HCT116 (cell line): ENCODE measurements at regions not wholly inside any gene's neighbourhood (a gene's known extent, or its start where the extent isn't known, plus 50 kb on each side); places are given as distances from the start of the nearest gene placed in this dataset.

Experiments used
- ATAC-seq: fragments of 200-7000 bp; cut with Tn5 transposase; 2 replicates; pipeline ENCODE4 v1.9.1; 2020; ENCODE audit warnings: mild to moderate bottlenecking, moderate library complexity
- BruUV-seq: library from RNA; stranded (reverse); fragments of 400-500 nt; replicated peaks from 2 replicates; lab custom pipeline; 2021; lab: Mats Ljungman, UMichigan
- CTCF ChIA-PET: fragments of 300-600 bp; sonication (Branson Sonifier 250); formaldehyde crosslinking; loops from one replicate; lab custom pipeline; 2021; ENCODE audit warnings: antibody characterized with exemption; lab: Charles Lee
- POLR2A ChIA-PET: fragments of 300-600, 350-600 bp; sonication (Branson Sonifier 250); formaldehyde crosslinking; loops from one replicate; lab custom pipeline; 2021; ENCODE audit warnings: antibody characterized with exemption; lab: Charles Lee
- RAD21 ChIA-PET, 2 experiments: fragments of 300-600 bp; sonication (Branson Sonifier 250); formaldehyde crosslinking; loops; one replicate each; lab custom pipeline; 2023; ENCODE audit warnings: low total read pairs in 2 of 2; ENCODE audit not compliant: uncharacterized antibody in 2 of 2, unreplicated experiment in 2 of 2, low non-redundant PET in 1 of 2; lab: Charles Lee
- DNase-seq: peaks from one replicate; pipeline ENCODE4 v3.0.0-alpha.2; 2010; ENCODE audit warnings: low read depth, low spot score
- H2AFZ ChIP-seq: fragments of 200-600 bp; shearing (Covaris generic), sonication (generic); 2 replicates; pipeline ENCODE4 v1.6.1; 2017; ENCODE audit warnings: low read depth, mixed run types, mixed read lengths, antibody characterized with exemption, low read length; ENCODE audit not compliant: poor library complexity, severe bottlenecking
- H3K27ac ChIP-seq: 2 replicates; pipeline ENCODE4 v1.5.1; 2012; ENCODE audit warnings: low read depth, low read length
- H3K27me3 ChIP-seq: fragments of 200-600 bp; sonication (generic); 2 replicates; pipeline ENCODE4 v1.6.1; 2016; ENCODE audit warnings: mixed run types, low read length, mixed read lengths; ENCODE audit not compliant: insufficient read depth
- H3K36me3 ChIP-seq, 2 experiments: fragments of 200-500 bp in 1 of 2; fragments of 200-600 bp in 1 of 2; sonication (Bioruptor generic) in 1 of 2; sonication (generic) in 1 of 2; 2 replicates each; pipeline versions ENCODE4 v1.5.1 to v1.6.1; 2014 to 2016; ENCODE audit warnings: low read length in 2 of 2, inconsistent platforms in 1 of 2, mixed read lengths in 1 of 2, mixed run types in 1 of 2; ENCODE audit not compliant: insufficient read depth in 2 of 2, control insufficient read depth in 1 of 2
- H3K4me1 ChIP-seq, 2 experiments: fragments of 200-600 bp in 1 of 2; sonication (generic) in 1 of 2; 2 replicates each; pipeline versions ENCODE4 v1.5.1 to v1.6.1; 2012 to 2017; ENCODE audit warnings: low read length in 2 of 2, inconsistent platforms in 1 of 2, mild to moderate bottlenecking in 1 of 2, mixed read lengths in 1 of 2, mixed run types in 1 of 2, moderate library complexity in 1 of 2; ENCODE audit not compliant: insufficient read depth in 2 of 2, control insufficient read depth in 1 of 2
- H3K4me2 ChIP-seq: fragments of 200-600 bp; sonication (generic); 2 replicates; pipeline ENCODE4 v1.6.1; 2017; ENCODE audit warnings: mixed run types, low read length, mixed read lengths
- H3K4me3 ChIP-seq, 2 experiments: fragments of 200-600 bp in 1 of 2; sonication (generic) in 1 of 2; replicated peaks in 1 of 2; 2 replicates each; pipeline ENCODE4 v1.5.1; 2011 to 2016; ENCODE audit warnings: low read length in 2 of 2, control low read depth in 1 of 2, low read depth in 1 of 2, mild to moderate bottlenecking in 1 of 2, mixed read lengths in 1 of 2, mixed run types in 1 of 2
- H3K79me2 ChIP-seq: fragments of 200-600 bp; sonication (generic); 2 replicates; pipeline ENCODE4 v1.6.1; 2017; ENCODE audit warnings: mild to moderate bottlenecking, mixed run types, low read length, moderate library complexity, mixed read lengths; ENCODE audit not compliant: insufficient read depth
- H3K9ac ChIP-seq: fragments of 200-600 bp; sonication (generic); 2 replicates; pipeline ENCODE4 v1.6.1; 2016; ENCODE audit warnings: low read length, mixed read lengths
- H3K9me2 ChIP-seq: fragments of 200-600 bp; sonication (generic), shearing (Covaris generic); 2 replicates; pipeline ENCODE4 v1.6.1; 2017; ENCODE audit warnings: mixed run types, mild to moderate bottlenecking, moderate library complexity; ENCODE audit not compliant: insufficient read depth
- H3K9me3 ChIP-seq, 2 experiments: fragments of 200-500 bp in 1 of 2; fragments of 200-600 bp in 1 of 2; sonication (Bioruptor generic) in 1 of 2; sonication (generic) in 1 of 2; 2 replicates each; pipeline ENCODE4 v1.6.1; 2014 to 2017; ENCODE audit warnings: low read length in 2 of 2, mixed read lengths in 2 of 2, inconsistent platforms in 1 of 2, low read depth in 1 of 2, mild to moderate bottlenecking in 1 of 2, mixed run types in 1 of 2, moderate library complexity in 1 of 2; ENCODE audit not compliant: control insufficient read depth in 1 of 2, insufficient read depth in 1 of 2
- H4K20me1 ChIP-seq: fragments of 200-600 bp; sonication (generic), shearing (Covaris generic); 2 replicates; pipeline ENCODE4 v1.6.1; 2017; ENCODE audit warnings: mixed run types, mild to moderate bottlenecking, moderate library complexity; ENCODE audit not compliant: insufficient read depth
- ATF3 ChIP-seq: IDR thresholded peaks from 2 replicates; pipeline ENCODE4 v1.6.1; 2012
- CTCF ChIP-seq, 3 experiments: fragments of 200-600 bp in 1 of 3; sonication (generic) in 1 of 3; IDR thresholded peaks in 2 of 3; conservative IDR thresholded peaks in 1 of 3; 2 replicates each; pipeline ENCODE4 v1.5.1; 2012 to 2017; ENCODE audit warnings: low read depth in 2 of 3, low read length in 2 of 3, antibody characterized with exemption in 1 of 3, borderline replicate concordance in 1 of 3, control low read depth in 1 of 3, mild to moderate bottlenecking in 1 of 3, mixed read lengths in 1 of 3, mixed run types in 1 of 3, moderate library complexity in 1 of 3; ENCODE audit not compliant: insufficient read depth in 1 of 3
- EZH2 ChIP-seq: fragments of 200-600 bp; sonication (generic); IDR thresholded peaks from 2 replicates; pipeline ENCODE4 v1.6.1; 2017; ENCODE audit warnings: antibody characterized with exemption, mixed run types
- JUND ChIP-seq: IDR thresholded peaks from 2 replicates; pipeline ENCODE4 v1.6.1; 2012
- SP1 ChIP-seq: IDR thresholded peaks from 2 replicates; pipeline ENCODE4 v1.6.1; 2012; ENCODE audit warnings: low read depth
- ZFX ChIP-seq: fragments of 450-650 bp; IDR thresholded peaks from 2 replicates; pipeline ENCODE4 v1.6.1; 2017
- intact Hi-C: fragments of 100-400 bp; cut with micrococcal nuclease; formaldehyde crosslinking; loops from 2 replicates; pipeline ENCODE4 v1.10.0; 2022
- TF ChIP-seq, protein P1 (sequence below): IDR thresholded peaks from 2 replicates; pipeline ENCODE4 v1.6.1; 2012
- TF ChIP-seq, protein P2 (sequence below): IDR thresholded peaks from 2 replicates; pipeline ENCODE4 v1.6.1; 2011; ENCODE audit warnings: mild to moderate bottlenecking, low read length, moderate library complexity; ENCODE audit not compliant: insufficient replicate concordance; ENCODE audit errors: extremely low read depth

- no peaks in the 10 kb centered on the region for H3K9me2 ChIP-seq
- H3K4me3 ChIP-seq, result no peak overlapping the region
- TF ChIP-seq, protein P1, sequence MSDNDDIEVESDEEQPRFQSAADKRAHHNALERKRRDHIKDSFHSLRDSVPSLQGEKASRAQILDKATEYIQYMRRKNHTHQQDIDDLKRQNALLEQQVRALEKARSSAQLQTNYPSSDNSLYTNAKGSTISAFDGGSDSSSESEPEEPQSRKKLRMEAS, result no peak
- TF ChIP-seq SP1 (no peak), CTCF (IDR thresholded peaks at IDR 0.05 in 2 of 3, conservative IDR thresholded peaks at IDR 0.05 in 1 of 3; ENCODE audit: borderline replicate concordance in 1 of 3, insufficient read depth in 1 of 3, low read depth in 2 of 3, low read length in 2 of 3) (peak in 2 of 3 experiments; percentile 30 to 36; a peak in 4 of 6 replicates), EZH2 (no peak), ZFX (no peak), JUND (no peak), ATF3 (no peak)
- TF ChIP-seq, protein P2, sequence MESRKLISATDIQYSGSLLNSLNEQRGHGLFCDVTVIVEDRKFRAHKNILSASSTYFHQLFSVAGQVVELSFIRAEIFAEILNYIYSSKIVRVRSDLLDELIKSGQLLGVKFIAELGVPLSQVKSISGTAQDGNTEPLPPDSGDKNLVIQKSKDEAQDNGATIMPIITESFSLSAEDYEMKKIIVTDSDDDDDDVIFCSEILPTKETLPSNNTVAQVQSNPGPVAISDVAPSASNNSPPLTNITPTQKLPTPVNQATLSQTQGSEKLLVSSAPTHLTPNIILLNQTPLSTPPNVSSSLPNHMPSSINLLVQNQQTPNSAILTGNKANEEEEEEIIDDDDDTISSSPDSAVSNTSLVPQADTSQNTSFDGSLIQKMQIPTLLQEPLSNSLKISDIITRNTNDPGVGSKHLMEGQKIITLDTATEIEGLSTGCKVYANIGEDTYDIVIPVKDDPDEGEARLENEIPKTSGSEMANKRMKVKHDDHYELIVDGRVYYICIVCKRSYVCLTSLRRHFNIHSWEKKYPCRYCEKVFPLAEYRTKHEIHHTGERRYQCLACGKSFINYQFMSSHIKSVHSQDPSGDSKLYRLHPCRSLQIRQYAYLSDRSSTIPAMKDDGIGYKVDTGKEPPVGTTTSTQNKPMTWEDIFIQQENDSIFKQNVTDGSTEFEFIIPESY, result no peak
- TF ChIP-seq, all 23 proteins: peak for 1
- Histone ChIP-seq H4K20me1 (no peaks in the 10 kb centered on the region), H2AFZ (no peak overlapping the region), H3K9me3 (no peaks in the 10 kb centered on the region), H3K9ac (no peak overlapping the region), H3K27me3 (no peaks in the 10 kb centered on the region), H3K4me1 (no peaks in the 10 kb centered on the region), H3K36me3 (no peaks in the 10 kb centered on the region), H3K79me2 (no peaks in the 10 kb centered on the region), H3K27ac (no peak overlapping the region), H3K4me2 (no peak overlapping the region)
- ChIA-PET CTCF (no interaction called here), POLR2A (no interaction called here), RAD21 (no interaction called here)
- ATAC-seq, result peak; percentile 77
- BruUV-seq, result no TSS peak
- intact Hi-C loops, result no loop called here
- DNase-seq, result no peak
Measured at GRCh38 chrX:45952030-45952429, 593.2 kb downstream of the ZNF674 start.
